Jurkat, Clone E6-1 (cell line): ENCODE measurements at regions not wholly inside any gene's neighbourhood (a gene's known extent, or its start where the extent isn't known, plus 50 kb on each side); places are given as distances from the start of the nearest gene placed in this dataset.
"Not testable (repeated sequence)": the region's sequence is repeated elsewhere in the genome, so short reads cannot be mapped to it uniquely, and the experiment has no call there.

Experiments used
- DNase-seq: peaks from one replicate; pipeline ENCODE4 v3.0.0-alpha.2; 2011; ENCODE audit warnings: low read depth, low spot score
- H3K4me3 ChIP-seq: 2 replicates; pipeline ENCODE4 v1.5.1; 2011; ENCODE audit warnings: mild to moderate bottlenecking, low read length, control low read depth, moderate library complexity

- DNase-seq = no peak
- no peak overlapping the region for H3K4me3 ChIP-seq
Measured at GRCh38 chr12:94819011-94819410, 168.7 kb upstream of the TMCC3 start.

DNA sequence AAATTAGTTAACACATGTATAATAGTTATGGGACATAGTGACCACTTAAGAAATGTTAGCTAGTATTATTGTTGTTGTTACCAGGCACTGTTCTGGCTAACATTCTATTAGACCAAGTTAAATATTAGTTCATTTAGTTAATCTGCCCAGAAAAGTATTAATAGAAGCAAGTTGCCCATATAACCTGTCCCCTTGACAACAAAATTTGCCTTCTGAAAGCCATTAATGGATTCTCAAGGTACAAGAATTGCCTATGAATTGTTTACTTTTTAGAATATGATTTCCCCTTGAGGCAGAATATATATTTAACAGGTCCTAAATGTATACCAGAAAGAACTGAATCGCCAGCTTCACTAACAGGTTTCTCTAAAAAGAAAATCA lies 167.3 kb upstream of the TMCC3 start:
- DNase-seq = no peak
- no peak overlapping the region for H3K4me3 ChIP-seq

- H3K4me3 ChIP-seq, DNase-seq: not testable (repeated sequence)
Measured at GRCh38 chr12:94817201-94817600, 166.8 kb upstream of the TMCC3 start.

- not testable (repeated sequence) for H3K4me3 ChIP-seq, DNase-seq
Measured at GRCh38 chr12:94816746-94817145, 166.4 kb upstream of the TMCC3 start.

- no peak overlapping the region for H3K4me3 ChIP-seq
- DNase-seq = peak; percentile 83
Measured at GRCh38 chr12:94815958-94816357, 165.6 kb upstream of the TMCC3 start.

DNA sequence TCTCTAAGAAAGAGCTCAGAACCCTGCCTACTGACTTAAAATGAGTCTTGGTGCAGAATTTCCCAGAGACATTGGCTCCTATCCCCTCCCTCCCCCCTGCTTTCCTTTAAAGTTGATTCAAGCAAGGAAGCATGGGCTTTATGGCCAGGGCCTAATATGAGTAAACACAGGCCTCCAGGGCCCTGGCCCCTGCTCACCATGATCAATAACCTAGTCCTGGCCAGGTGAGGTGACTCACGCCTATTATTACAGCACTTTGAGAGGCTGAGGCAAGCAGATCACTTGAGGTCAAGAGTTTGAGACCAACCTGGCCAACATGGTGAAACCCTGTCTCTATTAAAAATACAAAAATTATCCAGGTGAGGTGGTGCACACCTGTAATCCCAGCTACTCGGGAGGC lies 165.1 kb upstream of the TMCC3 start:
- DNase-seq = no peak
- no peak overlapping the region for H3K4me3 ChIP-seq

GRCh38 chr12:94813314-94813713 lies 163.0 kb upstream of the TMCC3 start:
- no peak overlapping the region for H3K4me3 ChIP-seq
- DNase-seq = no peak

GRCh38 chr12:94812345-94812744 lies 162.0 kb upstream of the TMCC3 start:
- H3K4me3 ChIP-seq = no peak overlapping the region
- DNase-seq = no peak

DNA sequence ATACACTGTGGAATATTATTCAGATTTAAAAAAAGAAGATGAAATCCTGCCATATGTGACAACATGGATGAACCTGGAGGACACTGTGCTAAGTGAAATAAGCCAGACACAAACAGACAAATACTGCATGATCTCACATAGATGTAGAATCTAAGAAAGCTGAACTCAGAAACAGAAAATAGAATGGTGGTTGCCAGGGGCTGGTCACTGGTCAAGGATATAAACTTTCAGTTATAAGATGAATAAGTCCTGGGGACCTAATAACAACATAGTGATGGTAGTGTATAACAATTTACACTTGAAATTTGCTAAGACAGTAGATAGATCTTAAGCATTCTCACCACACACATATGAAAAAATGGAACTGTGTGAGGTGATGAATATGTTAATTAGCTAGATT lies 161.3 kb upstream of the TMCC3 start:
- no peak for DNase-seq
- no peak overlapping the region for H3K4me3 ChIP-seq

DNA sequence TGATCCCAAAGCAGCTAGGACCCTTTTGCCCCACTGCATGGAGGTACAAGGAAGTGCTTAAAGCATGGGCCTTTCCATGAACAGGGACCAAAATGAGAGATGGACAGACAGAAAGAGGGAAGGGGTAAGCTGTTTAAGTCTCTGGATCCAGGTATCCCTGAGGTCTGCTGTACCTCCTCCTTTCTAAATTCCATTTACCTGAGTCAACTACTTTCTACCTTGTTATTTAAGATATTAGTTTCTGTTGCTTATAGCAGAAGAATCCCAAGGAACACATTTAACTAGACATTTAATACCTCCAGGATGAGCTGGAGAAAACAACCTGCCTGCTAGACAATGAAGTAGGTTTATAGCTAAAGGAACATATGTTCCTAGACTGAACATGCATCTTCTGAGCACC lies 157.6 kb upstream of the TMCC3 start:
- H3K4me3 ChIP-seq = no peak overlapping the region
- no peak for DNase-seq

- no peak overlapping the region for H3K4me3 ChIP-seq
- DNase-seq = no peak
Measured at GRCh38 chr12:94806617-94807016, 156.3 kb upstream of the TMCC3 start.

DNA sequence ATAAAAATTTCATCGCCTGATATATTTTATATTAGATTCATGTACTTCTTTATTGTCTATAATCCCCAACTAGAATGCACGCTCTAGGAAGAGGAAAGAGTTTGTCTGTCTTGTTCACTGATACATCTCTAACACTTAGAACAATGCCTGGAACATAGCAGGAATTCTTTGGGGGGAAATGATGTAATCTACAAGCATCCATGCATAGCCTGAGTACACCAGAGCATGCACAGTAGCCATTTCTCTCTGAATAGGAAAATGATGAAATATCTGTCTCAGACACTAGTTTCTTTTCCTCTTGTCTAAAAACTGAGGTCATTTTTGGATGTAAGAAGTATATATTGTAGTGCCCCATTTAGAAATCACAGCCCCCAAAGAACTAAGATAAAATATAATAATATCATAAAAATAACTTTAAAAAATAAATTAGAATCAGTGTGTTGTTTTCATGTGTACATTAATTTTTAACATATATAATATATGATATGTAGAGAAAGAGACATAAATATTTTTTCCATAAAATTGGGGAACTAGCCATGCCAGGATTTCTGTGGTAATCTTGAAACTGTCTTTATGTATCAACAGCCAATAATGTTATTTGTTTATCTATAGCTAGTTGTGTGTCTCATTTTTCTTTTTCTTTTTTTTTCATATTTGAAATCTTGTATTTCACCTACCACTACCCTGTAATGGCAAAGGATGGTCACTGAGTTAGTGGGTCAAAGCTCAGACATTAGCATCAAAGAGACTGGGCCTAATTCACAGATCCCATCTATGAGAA lies 155.6 kb upstream of the TMCC3 start:
- H3K4me3 ChIP-seq = no peak overlapping the region
- DNase-seq = no peak

DNA sequence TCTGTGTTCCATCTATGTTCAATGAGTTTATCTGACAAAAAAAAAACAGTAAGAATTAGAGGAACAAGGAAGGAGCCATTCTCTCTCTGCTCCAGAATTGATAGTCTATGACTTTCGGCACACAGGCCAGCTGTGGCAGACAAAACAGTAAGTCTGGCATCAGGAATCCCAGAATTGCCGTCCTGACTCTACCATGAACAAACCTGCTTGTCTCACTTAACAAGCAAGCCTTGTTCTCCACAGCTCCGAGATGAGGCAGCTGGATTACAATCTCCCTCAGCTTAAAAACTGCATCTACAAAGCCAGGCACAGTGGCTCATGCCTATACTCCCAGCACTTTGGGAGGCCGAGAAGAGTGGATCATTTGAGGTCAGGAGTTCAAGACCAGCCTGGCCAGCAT lies 153.6 kb upstream of the TMCC3 start:
- no peak overlapping the region for H3K4me3 ChIP-seq
- DNase-seq = no peak

DNA sequence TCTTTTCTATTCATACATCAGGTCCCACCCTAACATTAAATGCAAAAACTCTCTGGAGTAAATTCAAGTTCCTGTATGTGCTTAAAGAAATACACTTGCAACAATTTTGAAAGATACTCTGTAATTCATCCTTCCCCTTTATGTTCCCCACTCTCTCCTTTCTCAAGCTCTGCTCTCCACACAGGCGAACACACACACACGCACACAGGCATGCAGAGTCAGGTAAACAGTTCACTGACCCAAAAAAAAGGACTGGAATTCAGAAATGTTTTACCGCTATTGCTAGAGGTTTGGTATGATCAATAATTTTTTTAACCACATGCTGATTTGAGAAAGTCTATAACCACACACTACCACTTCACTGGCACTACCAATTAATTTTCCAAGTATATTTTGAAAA lies 152.4 kb upstream of the TMCC3 start:
- no peak overlapping the region for H3K4me3 ChIP-seq
- no peak for DNase-seq

GRCh38 chr12:94801745-94802144 lies 151.4 kb upstream of the TMCC3 start:
- H3K4me3 ChIP-seq = no peak overlapping the region
- DNase-seq = no peak

DNA sequence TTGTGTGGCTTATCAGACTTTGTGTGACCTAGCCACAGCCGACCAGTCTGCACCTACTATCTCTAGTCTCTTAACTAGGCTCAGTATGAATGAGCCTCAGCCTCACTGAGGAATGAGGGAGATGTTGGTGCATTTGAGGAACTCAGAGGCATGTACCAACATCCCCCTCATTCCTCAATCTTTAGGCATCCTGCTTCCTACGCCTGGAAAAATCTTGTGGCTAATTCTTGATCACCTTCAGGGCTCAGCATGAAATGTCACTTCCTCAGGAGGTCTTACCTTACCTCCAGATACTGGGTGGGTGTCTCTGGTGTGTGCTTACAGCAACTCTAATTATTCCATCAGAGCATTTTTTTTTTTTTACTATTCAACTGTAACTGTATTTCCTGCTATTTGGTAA lies 148.8 kb upstream of the TMCC3 start:
- no peak overlapping the region for H3K4me3 ChIP-seq
- DNase-seq = no peak

DNA sequence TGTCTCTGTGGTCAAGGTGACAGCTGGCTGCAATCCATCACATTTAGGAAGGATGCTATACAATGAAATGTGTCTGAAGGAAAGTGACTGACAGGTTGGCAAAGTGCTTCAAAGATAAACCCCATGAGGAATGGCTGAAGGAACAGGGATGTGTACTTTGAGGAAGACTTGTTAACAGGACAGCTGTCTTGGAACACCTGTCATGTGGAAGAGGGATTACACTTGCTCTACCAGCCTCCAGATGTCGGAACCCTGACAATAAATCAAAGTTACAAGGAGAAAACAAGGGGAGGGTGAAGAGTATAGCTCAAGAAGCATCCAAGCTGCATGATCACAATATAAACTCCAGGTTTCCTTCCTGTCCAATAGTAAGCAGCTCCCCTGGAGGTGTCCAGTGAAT lies 147.8 kb upstream of the TMCC3 start:
- no peak for DNase-seq
- no peak overlapping the region for H3K4me3 ChIP-seq

GRCh38 chr12:94795520-94795919 lies 145.2 kb upstream of the TMCC3 start:
- no peak for DNase-seq
- H3K4me3 ChIP-seq = no peak overlapping the region

DNA sequence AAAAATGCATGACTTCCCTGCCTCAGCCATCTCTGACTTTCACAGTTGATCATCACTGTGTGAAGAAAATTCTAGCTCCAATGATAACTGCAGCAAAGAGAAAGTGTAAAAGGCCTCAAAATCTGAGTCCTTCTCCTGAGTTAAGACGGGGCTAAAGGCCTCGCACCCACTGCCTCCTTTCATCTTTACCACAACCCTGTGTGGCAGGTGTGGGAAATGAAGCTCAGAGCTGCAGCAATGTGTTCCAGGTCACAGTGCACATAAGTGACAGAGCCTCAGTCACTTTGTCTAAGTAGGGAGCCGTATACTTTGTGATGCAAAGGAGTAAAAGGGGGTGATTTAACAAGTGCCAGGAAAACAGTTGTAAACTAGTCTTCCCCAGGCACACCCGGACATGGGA lies 144.7 kb upstream of the TMCC3 start:
- H3K4me3 ChIP-seq = no peak overlapping the region
- DNase-seq = peak; percentile 80

- DNase-seq = no peak
- H3K4me3 ChIP-seq = no peak overlapping the region
Measured at GRCh38 chr12:94793191-94793595, 142.8 kb upstream of the TMCC3 start.

- DNase-seq = no peak
- no peak overlapping the region for H3K4me3 ChIP-seq
Measured at GRCh38 chr12:94792693-94793092, 142.3 kb upstream of the TMCC3 start.
